GM20000 (cell line): ENCODE measurements at regions not wholly inside any gene's neighbourhood (a gene's known extent, or its start where the extent isn't known, plus 50 kb on each side); places are given as distances from the start of the nearest gene placed in this dataset.

Source experiments
- DNase-seq: peaks from one replicate; pipeline ENCODE4 v3.0.0; 2012; ENCODE audit warnings: low spot score
- CTCF ChIP-seq: IDR thresholded peaks from 2 replicates; pipeline ENCODE4 v1.5.1; 2012; ENCODE audit warnings: mild to moderate bottlenecking, control low read depth; ENCODE audit errors: extremely low read depth, missing control alignments

GRCh38 chr7:33736521-33737221 is 168.7 kb upstream of the BMPER start:
- no peak for DNase-seq
- TF ChIP-seq CTCF, result no peak

GRCh38 chr7:33738260-33738935 is 166.9 kb upstream of the BMPER start:
- TF ChIP-seq CTCF, result no peak
- no peak for DNase-seq

DNA sequence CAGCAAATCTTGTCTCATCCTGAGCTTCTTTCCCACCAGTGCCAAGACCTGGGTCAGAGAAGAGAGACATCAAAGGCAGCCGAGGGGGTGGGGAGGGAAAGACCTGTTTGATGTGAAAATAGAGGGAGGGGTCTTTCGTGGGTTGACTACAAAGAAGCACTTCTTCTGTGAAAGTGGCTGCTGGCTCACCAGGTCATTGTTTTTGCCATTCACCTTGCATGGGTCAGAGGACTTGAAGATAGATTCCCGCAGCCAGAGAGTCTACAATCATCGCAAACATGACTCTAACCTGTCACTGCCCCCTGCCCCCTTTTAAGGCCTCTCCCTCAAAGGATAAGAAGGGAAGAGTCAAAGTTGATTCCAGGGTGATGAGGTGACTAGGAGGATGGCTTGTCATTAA is 166.1 kb upstream of the BMPER start:
- no peak for DNase-seq
- TF ChIP-seq CTCF, result no peak

GRCh38 chr7:33742521-33742920 is 162.8 kb upstream of the BMPER start:
- DNase-seq, result no peak
- TF ChIP-seq CTCF, result no peak

DNA sequence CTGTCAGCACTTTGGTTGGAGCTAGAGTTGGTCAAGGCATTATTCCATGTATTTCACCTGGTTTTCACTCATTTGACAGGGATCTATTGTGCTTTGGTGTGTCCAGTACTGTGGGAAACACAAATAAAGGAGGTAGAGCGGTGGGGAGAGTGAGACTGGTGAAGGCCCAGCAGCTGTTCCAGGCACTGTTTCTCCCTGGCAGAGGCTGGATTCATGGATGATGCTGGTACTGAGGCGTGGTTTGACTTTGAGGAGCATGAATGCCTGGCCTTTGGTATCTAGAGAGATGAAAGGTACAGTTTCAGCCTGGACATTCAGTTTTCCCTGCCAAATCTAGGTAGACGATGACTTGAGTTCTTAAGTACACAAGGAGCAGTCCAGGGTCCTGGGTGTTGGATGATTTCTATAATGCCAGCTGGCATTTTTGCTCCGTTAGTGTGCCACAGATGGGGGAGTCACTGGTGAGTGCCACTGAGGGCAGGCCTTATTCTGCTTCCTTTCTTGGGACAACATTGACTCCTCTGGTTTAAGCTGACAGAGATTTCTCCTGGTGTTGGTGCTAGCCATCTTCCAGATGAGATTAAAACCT is 162.2 kb upstream of the BMPER start:
- no peak for DNase-seq
- no peak for TF ChIP-seq CTCF

- DNase-seq, result no peak
- TF ChIP-seq CTCF, result no peak
Measured at GRCh38 chr7:33743594-33743993, 161.7 kb upstream of the BMPER start.
